ENCODE measurements at regions not wholly inside any gene's neighbourhood (a gene's known extent, or its start where the extent isn't known, plus 50 kb on each side); places are given as distances from the start of the nearest gene placed in this dataset.

- TF ChIP-seq CTCF (IDR thresholded peaks at IDR 0.05; ENCODE audit: partially characterized antibody, unreplicated experiment), result no peak
- Mint-ChIP-seq H3K27ac (ENCODE audit: unreplicated experiment) (no peak overlapping the region), H3K4me1 (ENCODE audit: low read depth, unreplicated experiment) (peaks cover 26% of the 10 kb centered on the region), H3K36me3 (ENCODE audit: unreplicated experiment) (no peaks in the 10 kb centered on the region), H3K9me3 (ENCODE audit: unreplicated experiment) (peaks cover 2% of the 10 kb centered on the region), H3K27me3 (ENCODE audit: unreplicated experiment) (no peaks in the 10 kb centered on the region), H3K4me3 (ENCODE audit: unreplicated experiment) (no peak overlapping the region)
- peak; percentile 24 for DNase-seq
These were observed 331.8 kb downstream of the HACE1 start for GRCh38 chr6:104527761-104528415.

GRCh38 chr6:104527311-104527710, 332.4 kb downstream of the HACE1 start:
- Mint-ChIP-seq H3K4me3 (ENCODE audit: unreplicated experiment) (no peak overlapping the region), H3K27ac (ENCODE audit: unreplicated experiment) (no peak overlapping the region), H3K9me3 (ENCODE audit: unreplicated experiment) (peaks cover 2% of the 10 kb centered on the region), H3K27me3 (ENCODE audit: unreplicated experiment) (no peaks in the 10 kb centered on the region), H3K36me3 (ENCODE audit: unreplicated experiment) (no peaks in the 10 kb centered on the region), H3K4me1 (ENCODE audit: low read depth, unreplicated experiment) (peaks cover 26% of the 10 kb centered on the region)
- DNase-seq, result peak; percentile 12
- no peak for TF ChIP-seq CTCF (IDR thresholded peaks at IDR 0.05; ENCODE audit: partially characterized antibody, unreplicated experiment)

GRCh38 chr6:104526376-104526775, 333.3 kb downstream of the HACE1 start:
- TF ChIP-seq CTCF (IDR thresholded peaks at IDR 0.05; ENCODE audit: partially characterized antibody, unreplicated experiment), result no peak
- DNase-seq, result no peak
- no peaks in the 10 kb centered on the region for H3K36me3 Mint-ChIP-seq (ENCODE audit: unreplicated experiment)
- H3K4me1 Mint-ChIP-seq (ENCODE audit: low read depth, unreplicated experiment), result peaks cover 26% of the 10 kb centered on the region
- H3K27me3 Mint-ChIP-seq (ENCODE audit: unreplicated experiment), result no peaks in the 10 kb centered on the region
- no peak overlapping the region for H3K27ac Mint-ChIP-seq (ENCODE audit: unreplicated experiment)
- H3K4me3 Mint-ChIP-seq (ENCODE audit: unreplicated experiment), result no peak overlapping the region
- peaks cover 2% of the 10 kb centered on the region for H3K9me3 Mint-ChIP-seq (ENCODE audit: unreplicated experiment)

GRCh38 chr6:104525677-104526322, 333.9 kb downstream of the HACE1 start:
- Mint-ChIP-seq H3K4me3 (ENCODE audit: unreplicated experiment) (peak overlapping the region; percentile 33), H3K36me3 (ENCODE audit: unreplicated experiment) (no peaks in the 10 kb centered on the region), H3K27me3 (ENCODE audit: unreplicated experiment) (no peaks in the 10 kb centered on the region), H3K9me3 (ENCODE audit: unreplicated experiment) (peaks cover 2% of the 10 kb centered on the region), H3K27ac (ENCODE audit: unreplicated experiment) (no peak overlapping the region), H3K4me1 (ENCODE audit: low read depth, unreplicated experiment) (peaks cover 29% of the 10 kb centered on the region)
- DNase-seq, result peak; percentile 78
- TF ChIP-seq CTCF (IDR thresholded peaks at IDR 0.05; ENCODE audit: partially characterized antibody, unreplicated experiment), result peak; percentile 92

- no peak overlapping the region for H3K27ac Mint-ChIP-seq (ENCODE audit: unreplicated experiment)
- no peak for DNase-seq
- H3K27me3 Mint-ChIP-seq (ENCODE audit: unreplicated experiment), result no peaks in the 10 kb centered on the region
- H3K9me3 Mint-ChIP-seq (ENCODE audit: unreplicated experiment), result no peaks in the 10 kb centered on the region
- no peak overlapping the region for H3K4me3 Mint-ChIP-seq (ENCODE audit: unreplicated experiment)
- H3K36me3 Mint-ChIP-seq (ENCODE audit: unreplicated experiment), result no peaks in the 10 kb centered on the region
- H3K4me1 Mint-ChIP-seq (ENCODE audit: low read depth, unreplicated experiment), result peaks cover 28% of the 10 kb centered on the region
- TF ChIP-seq CTCF (IDR thresholded peaks at IDR 0.05; ENCODE audit: partially characterized antibody, unreplicated experiment), result no peak
These were observed 337.2 kb downstream of the HACE1 start for GRCh38 chr6:104522533-104522932.

All from glutamatergic neuron (in vitro differentiated cells).